Astrocyte of the spinal cord (primary cell): ENCODE measurements at regions not wholly inside any gene's neighbourhood (a gene's known extent, or its start where the extent isn't known, plus 50 kb on each side); places are given as distances from the start of the nearest gene placed in this dataset.

Experiments
- DNase-seq: peaks from one replicate; pipeline ENCODE4 v3.0.0; 2011; ENCODE audit warnings: low read depth, low spot score
- H3K4me3 ChIP-seq: 2 replicates; pipeline ENCODE4 v1.5.1; 2011; ENCODE audit warnings: low read depth, mild to moderate bottlenecking, low read length, moderate library complexity
- CTCF ChIP-seq: IDR thresholded peaks from 2 replicates; pipeline ENCODE4 v1.5.1; 2012; ENCODE audit warnings: low read depth, mild to moderate bottlenecking, low read length, inconsistent platforms
- in situ Hi-C: cut with HindIII; loops from 2 replicates; pipeline ENCODE4 v1.10.0; 2017; ENCODE audit warnings: low sequenced_read_pairs

DNA sequence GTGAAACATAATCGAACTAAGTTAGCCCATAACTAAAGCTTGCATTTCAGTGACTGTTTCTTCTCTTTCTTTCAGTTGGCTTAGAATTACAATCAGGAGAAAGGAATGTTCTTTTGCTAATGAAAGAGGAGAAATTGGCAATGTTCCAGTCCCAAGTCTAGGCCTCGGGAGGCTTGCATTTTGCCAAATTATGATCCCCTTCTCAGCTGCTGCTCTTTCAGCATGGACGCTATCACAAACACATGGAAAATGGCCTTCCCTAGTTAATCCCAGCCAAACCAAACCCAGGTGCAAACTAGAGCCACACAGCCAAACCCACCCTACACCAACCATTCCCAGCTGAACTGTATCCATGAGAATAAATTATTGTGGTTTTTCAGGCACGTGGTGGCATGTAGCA lies 605.2 kb upstream of the LRRTM4 start:
- no peak for DNase-seq
- H3K4me3 ChIP-seq = no peak overlapping the region
- no peak for TF ChIP-seq CTCF
- in situ Hi-C loops = no loop called here

DNA sequence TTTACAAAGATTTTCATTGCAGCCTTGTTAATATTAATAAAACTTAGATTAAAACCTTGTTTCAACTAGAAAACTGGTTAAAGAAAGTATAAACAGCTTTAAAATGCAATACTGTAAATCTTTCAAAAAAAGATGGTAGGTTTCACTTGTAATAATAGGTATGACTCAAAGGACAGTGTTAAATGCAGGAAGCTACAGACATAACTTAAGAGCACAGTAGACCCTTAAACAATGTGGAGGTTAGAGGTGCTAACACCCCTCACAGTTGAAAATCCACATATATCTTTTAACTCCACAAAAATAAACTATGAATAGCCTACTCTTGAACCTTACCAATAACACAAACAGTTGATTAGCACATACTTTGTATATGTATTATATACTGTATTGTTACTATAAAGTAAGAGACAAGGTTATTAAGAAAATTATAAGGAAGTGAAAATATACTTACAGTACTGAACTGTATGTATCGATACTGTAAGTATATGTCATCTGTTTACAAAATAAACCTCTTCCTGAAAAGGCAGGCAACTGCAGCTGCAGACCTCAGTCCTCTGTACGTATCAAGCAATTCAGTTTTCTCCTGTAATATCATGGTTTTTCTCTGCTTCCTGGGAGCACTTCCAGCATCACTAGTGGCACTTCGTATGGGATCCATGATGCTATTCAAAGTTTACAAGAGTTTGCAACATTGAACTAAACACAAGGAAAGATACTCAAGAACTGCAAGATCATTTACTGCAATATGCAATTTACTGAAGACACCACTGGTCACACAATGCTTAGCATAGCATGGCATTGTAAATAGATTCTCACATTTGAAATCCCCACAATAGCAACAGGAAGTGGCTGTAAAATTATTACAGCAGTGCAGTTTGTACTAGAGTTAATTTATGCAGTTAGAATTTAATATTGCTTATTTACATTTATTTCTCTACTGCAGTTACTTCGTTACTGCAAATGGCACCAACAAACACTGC lies 610.5 kb upstream of the LRRTM4 start:
- no peak for TF ChIP-seq CTCF
- in situ Hi-C loops = no loop called here
- no peak overlapping the region for H3K4me3 ChIP-seq
- no peak for DNase-seq

GRCh38 chr2:78145395-78145996 lies 623.3 kb upstream of the LRRTM4 start:
- no peak for TF ChIP-seq CTCF
- H3K4me3 ChIP-seq = no peak overlapping the region
- no peak for DNase-seq
- in situ Hi-C loops = no loop called here

- DNase-seq = no peak
- no peak for TF ChIP-seq CTCF
- in situ Hi-C loops = no loop called here
- no peak overlapping the region for H3K4me3 ChIP-seq
Observed at GRCh38 chr2:78145997-78146722, 624.0 kb upstream of the LRRTM4 start.

DNA sequence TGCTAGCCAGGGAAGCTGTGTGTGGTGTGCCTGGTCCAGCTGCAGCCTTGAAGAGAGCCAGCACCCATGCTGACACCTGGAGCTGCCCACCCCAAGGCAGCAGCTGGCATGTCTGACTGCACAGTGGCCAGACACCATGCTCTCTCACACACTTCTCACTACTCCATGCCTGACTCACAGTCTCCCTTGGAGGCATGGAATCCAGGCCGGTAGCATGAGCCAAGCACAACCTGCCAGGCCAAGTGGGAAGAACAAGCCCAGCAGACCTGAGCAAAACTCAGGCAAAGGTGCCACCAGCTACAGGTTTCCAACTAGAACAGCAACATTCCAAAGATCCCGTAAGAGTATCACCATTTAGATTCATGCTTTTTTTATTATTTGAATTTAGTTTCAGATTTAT lies 625.3 kb upstream of the LRRTM4 start:
- no peak for DNase-seq
- in situ Hi-C loops = no loop called here
- no peak overlapping the region for H3K4me3 ChIP-seq
- no peak for TF ChIP-seq CTCF

DNA sequence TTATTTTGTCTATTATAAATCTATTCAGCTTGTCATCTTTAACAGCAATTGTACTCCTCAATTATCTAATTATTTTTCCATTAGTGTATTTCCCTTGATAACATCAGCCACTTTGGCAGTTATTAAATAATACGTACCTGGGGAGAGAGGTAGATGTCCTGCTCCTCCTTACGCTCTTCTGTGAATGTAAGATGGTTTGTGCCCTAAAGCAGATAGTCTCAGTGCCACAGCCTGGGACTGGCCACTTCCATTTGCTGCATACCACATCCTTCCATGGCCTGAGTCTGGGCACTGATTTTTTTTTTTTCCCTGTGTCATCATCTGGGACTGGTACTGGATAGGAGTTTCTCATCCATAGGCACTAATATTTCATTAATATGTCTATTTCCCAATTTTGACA lies 632.4 kb upstream of the LRRTM4 start:
- TF ChIP-seq CTCF = no peak
- in situ Hi-C loops = no loop called here
- no peak for DNase-seq
- H3K4me3 ChIP-seq = no peak overlapping the region
